ENCODE measurements at regions not wholly inside any gene's neighbourhood (a gene's known extent, or its start where the extent isn't known, plus 50 kb on each side); places are given as distances from the start of the nearest gene placed in this dataset.

DNA sequence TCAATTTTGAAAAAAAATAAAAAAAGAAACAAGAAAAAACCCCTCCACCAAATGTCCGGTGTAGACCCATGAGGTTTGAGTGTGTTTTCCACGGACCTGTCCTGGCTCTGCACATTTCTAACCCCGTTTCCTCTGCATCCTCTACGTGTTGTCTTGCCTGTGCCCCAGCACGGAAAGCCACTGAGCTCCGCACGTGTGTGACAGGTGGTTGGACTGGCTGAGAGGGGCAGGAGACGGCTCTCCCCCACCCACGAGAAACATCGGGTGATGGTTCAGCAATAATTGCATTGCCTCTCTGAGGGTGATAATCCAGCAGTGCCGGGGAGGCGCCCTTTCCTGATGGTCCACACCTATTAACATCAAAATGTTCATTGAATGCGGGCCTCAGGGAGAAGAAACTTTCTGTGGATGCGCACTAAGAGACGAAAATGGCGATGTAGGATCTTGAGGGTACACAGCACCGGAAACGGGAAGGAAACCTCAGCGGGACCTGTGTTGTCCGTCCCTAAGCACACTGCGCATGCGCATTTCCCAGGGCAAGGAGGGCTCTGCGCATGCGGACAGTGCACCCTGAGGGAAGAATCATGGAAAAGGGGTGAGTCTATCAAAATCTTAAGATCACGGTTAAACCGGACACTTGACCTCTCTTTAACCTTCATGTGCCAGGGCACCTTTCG lies 470.1 kb upstream of the ADARB2 start:
- TF ChIP-seq ZNF384 (IDR thresholded peaks at IDR 0.05), result no peak
- no peak for TF ChIP-seq SUZ12 (IDR thresholded peaks at IDR 0.05)
- no peak for TF ChIP-seq BHLHE40 (IDR thresholded peaks at IDR 0.05; ENCODE audit: borderline replicate concordance)
- TF ChIP-seq ELF4 (IDR thresholded peaks at IDR 0.05), result no peak
- TF ChIP-seq FOXM1 (IDR thresholded peaks at IDR 0.05; ENCODE audit: borderline replicate concordance), result no peak
- TF ChIP-seq, protein P1, sequence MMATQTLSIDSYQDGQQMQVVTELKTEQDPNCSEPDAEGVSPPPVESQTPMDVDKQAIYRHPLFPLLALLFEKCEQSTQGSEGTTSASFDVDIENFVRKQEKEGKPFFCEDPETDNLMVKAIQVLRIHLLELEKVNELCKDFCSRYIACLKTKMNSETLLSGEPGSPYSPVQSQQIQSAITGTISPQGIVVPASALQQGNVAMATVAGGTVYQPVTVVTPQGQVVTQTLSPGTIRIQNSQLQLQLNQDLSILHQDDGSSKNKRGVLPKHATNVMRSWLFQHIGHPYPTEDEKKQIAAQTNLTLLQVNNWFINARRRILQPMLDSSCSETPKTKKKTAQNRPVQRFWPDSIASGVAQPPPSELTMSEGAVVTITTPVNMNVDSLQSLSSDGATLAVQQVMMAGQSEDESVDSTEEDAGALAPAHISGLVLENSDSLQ (IDR thresholded peaks at IDR 0.05), result no peak
- TF ChIP-seq FOXK2 (IDR thresholded peaks at IDR 0.05), result no peak
- no peak for TF ChIP-seq SP1 (IDR thresholded peaks at IDR 0.05)
- no peak for TF ChIP-seq LEF1 (IDR thresholded peaks at IDR 0.05; ENCODE audit: borderline replicate concordance)
- ChIA-PET POLR2A (no interaction called here), CTCF (no interaction called here)
- DNase-seq (ENCODE audit: extremely low spot score), result no peak

DNA sequence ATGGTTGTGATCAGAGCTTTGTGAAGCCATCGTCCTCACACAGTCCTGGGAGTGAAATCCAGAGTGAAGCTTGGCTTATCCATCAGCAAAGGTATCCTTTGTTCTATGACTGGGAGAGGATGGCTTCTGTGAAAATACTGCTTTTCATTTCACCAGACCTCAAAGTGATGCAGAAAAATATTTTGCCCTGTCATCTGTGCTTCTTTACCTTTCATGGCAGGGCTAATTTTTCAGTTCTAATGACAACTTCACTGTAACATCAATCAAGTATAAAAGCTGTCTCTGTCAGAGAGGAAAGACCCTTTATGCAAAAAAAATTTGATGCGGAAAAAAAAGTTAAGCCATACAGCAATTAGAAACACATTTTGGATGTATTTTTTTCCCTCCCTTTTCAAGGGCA lies 468.1 kb upstream of the ADARB2 start:
- POLR2A ChIA-PET, result no interaction called here
- TF ChIP-seq FOXK2 (IDR thresholded peaks at IDR 0.05) (no peak), CTBP1 (IDR thresholded peaks at IDR 0.05; ENCODE audit: borderline replicate concordance) (no peak), SP1 (IDR thresholded peaks at IDR 0.05) (no peak), ELF4 (IDR thresholded peaks at IDR 0.05) (no peak), ZNF384 (IDR thresholded peaks at IDR 0.05) (no peak), TARDBP (IDR thresholded peaks at IDR 0.05) (no peak), L3MBTL2 (conservative IDR thresholded peaks at IDR 0.05) (no peak), SUZ12 (IDR thresholded peaks at IDR 0.05) (no peak), FOXA1 (IDR thresholded peaks at IDR 0.05) (no peak), NFRKB (IDR thresholded peaks at IDR 0.05) (no peak), HDGF (IDR thresholded peaks at IDR 0.05; ENCODE audit: borderline replicate concordance) (no peak), FOXM1 (IDR thresholded peaks at IDR 0.05; ENCODE audit: borderline replicate concordance) (no peak), BHLHE40 (IDR thresholded peaks at IDR 0.05; ENCODE audit: borderline replicate concordance) (no peak), ARNT (IDR thresholded peaks at IDR 0.05) (no peak), LEF1 (IDR thresholded peaks at IDR 0.05; ENCODE audit: borderline replicate concordance) (no peak)
- TF ChIP-seq, protein P1 (IDR thresholded peaks at IDR 0.05), result no peak
- CTCF ChIA-PET, result no interaction called here
- no peak for DNase-seq (ENCODE audit: extremely low spot score)

DNA sequence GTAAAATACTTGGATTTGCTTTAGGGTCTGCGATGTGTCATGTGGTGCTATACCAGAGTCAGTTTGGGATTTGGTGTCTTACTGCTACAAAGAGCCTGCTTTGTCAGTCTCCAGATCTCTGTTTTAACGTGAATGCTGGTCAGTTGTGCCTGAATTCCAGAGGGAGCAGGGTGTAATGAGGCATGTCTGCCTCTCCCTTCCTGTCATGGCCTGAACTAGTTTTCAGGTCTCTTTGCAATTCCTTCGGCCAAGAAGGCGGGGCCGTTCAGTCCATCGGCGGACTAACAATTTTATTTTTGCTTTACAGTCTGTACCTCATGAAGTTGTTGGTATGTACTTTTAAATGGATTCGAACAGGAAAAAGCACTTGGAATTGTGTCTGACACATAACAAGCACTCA lies 465.1 kb upstream of the ADARB2 start:
- no peak for DNase-seq (ENCODE audit: extremely low spot score)
- ChIA-PET CTCF (no interaction called here), POLR2A (no interaction called here)
- TF ChIP-seq ARNT (IDR thresholded peaks at IDR 0.05) (no peak), FOXM1 (IDR thresholded peaks at IDR 0.05; ENCODE audit: borderline replicate concordance) (no peak), LEF1 (IDR thresholded peaks at IDR 0.05; ENCODE audit: borderline replicate concordance) (no peak), FOXA1 (IDR thresholded peaks at IDR 0.05) (no peak), HDGF (IDR thresholded peaks at IDR 0.05; ENCODE audit: borderline replicate concordance) (no peak), FOXK2 (IDR thresholded peaks at IDR 0.05) (no peak), NFRKB (IDR thresholded peaks at IDR 0.05) (no peak), TARDBP (IDR thresholded peaks at IDR 0.05) (no peak), BHLHE40 (IDR thresholded peaks at IDR 0.05; ENCODE audit: borderline replicate concordance) (no peak), ZNF384 (IDR thresholded peaks at IDR 0.05) (no peak), L3MBTL2 (conservative IDR thresholded peaks at IDR 0.05) (no peak), SUZ12 (IDR thresholded peaks at IDR 0.05) (no peak), ELF4 (IDR thresholded peaks at IDR 0.05) (no peak), SP1 (IDR thresholded peaks at IDR 0.05) (no peak), CTBP1 (IDR thresholded peaks at IDR 0.05; ENCODE audit: borderline replicate concordance) (no peak)
- TF ChIP-seq, protein P1 (IDR thresholded peaks at IDR 0.05), result no peak

DNA sequence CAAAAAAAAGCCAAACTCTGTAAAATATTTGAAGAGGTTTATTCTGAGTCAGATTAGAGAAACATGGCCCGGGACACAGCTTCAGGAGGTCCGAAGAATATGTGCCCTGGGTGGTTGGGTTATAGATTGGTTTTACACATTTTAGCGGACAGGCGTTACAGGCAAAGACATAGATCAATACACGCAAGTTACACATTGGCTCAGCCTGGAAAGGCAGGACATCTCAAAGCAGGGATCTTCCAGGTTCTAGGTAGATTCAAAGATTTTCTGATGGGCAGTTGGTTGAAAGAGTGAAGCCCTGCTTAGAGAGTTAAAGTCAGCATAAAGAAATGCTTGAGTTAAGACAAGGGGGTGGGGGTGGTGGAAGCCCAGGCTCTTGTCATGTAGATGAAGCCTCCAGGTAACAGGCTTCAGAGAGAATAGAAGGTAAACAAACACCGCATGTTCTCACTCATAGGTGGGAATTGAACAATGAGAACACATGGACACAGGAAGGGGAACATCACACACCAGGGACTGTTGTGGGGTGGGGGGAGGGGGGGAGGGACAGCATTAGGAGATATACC lies 464.3 kb upstream of the ADARB2 start:
- POLR2A ChIA-PET, result no interaction called here

DNA sequence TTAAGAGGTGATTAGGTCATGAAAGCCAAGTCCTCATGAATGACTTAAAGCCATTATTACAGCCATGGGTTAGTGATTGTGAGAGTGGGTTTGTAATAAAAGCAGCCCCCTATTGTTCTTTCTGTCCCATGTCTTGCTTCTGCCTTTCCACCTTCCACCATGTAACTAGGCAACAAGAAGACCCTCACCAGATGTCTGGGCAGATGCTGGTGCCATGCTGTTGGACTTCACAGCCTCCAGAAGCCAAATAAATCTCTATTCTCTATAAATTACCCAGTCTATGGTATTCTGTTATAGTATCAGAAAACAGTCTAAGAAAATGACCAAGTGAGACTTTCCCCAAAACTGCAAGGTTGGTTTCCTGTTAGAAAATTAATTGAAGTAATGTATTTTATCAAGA lies 460.3 kb upstream of the ADARB2 start:
- TF ChIP-seq ARNT (IDR thresholded peaks at IDR 0.05), result no peak
- TF ChIP-seq ELF4 (IDR thresholded peaks at IDR 0.05), result no peak
- TF ChIP-seq TARDBP (IDR thresholded peaks at IDR 0.05), result no peak
- no peak for TF ChIP-seq ZNF384 (IDR thresholded peaks at IDR 0.05)
- TF ChIP-seq, protein P1 (IDR thresholded peaks at IDR 0.05), result no peak
- TF ChIP-seq LEF1 (IDR thresholded peaks at IDR 0.05; ENCODE audit: borderline replicate concordance), result no peak
- TF ChIP-seq FOXM1 (IDR thresholded peaks at IDR 0.05; ENCODE audit: borderline replicate concordance), result no peak
- TF ChIP-seq FOXK2 (IDR thresholded peaks at IDR 0.05), result no peak
- TF ChIP-seq HDGF (IDR thresholded peaks at IDR 0.05; ENCODE audit: borderline replicate concordance), result no peak
- TF ChIP-seq SP1 (IDR thresholded peaks at IDR 0.05), result no peak
- TF ChIP-seq FOXA1 (IDR thresholded peaks at IDR 0.05), result no peak
- TF ChIP-seq L3MBTL2 (conservative IDR thresholded peaks at IDR 0.05), result no peak
- TF ChIP-seq BHLHE40 (IDR thresholded peaks at IDR 0.05; ENCODE audit: borderline replicate concordance), result no peak
- no peak for TF ChIP-seq CTBP1 (IDR thresholded peaks at IDR 0.05; ENCODE audit: borderline replicate concordance)
- ChIA-PET POLR2A (no interaction called here), CTCF (no interaction called here)
- DNase-seq (ENCODE audit: extremely low spot score), result no peak

More for the DNA sequence above, 464.3 kb upstream of the ADARB2 start:
- CTCF ChIA-PET, result no interaction called here
- DNase-seq (ENCODE audit: extremely low spot score), result no peak
- no peak for TF ChIP-seq FOXK2 (IDR thresholded peaks at IDR 0.05)
- no peak for TF ChIP-seq HDGF (IDR thresholded peaks at IDR 0.05; ENCODE audit: borderline replicate concordance)
- no peak for TF ChIP-seq FOXA1 (IDR thresholded peaks at IDR 0.05)
- no peak for TF ChIP-seq SP1 (IDR thresholded peaks at IDR 0.05)
- TF ChIP-seq FOXM1 (IDR thresholded peaks at IDR 0.05; ENCODE audit: borderline replicate concordance), result no peak
- TF ChIP-seq NFRKB (IDR thresholded peaks at IDR 0.05), result no peak
- no peak for TF ChIP-seq L3MBTL2 (conservative IDR thresholded peaks at IDR 0.05)
- TF ChIP-seq SUZ12 (IDR thresholded peaks at IDR 0.05), result no peak
- no peak for TF ChIP-seq TARDBP (IDR thresholded peaks at IDR 0.05)
- TF ChIP-seq, protein P1 (IDR thresholded peaks at IDR 0.05), result no peak
- no peak for TF ChIP-seq BHLHE40 (IDR thresholded peaks at IDR 0.05; ENCODE audit: borderline replicate concordance)
- TF ChIP-seq ARNT (IDR thresholded peaks at IDR 0.05), result no peak
